ENCODE measurements at regions not wholly inside any gene's neighbourhood (a gene's known extent, or its start where the extent isn't known, plus 50 kb on each side); places are given as distances from the start of the nearest gene placed in this dataset.
A peak's percentile ranks its signal among the peaks of the same experiment; 100 is the strongest.
"Not testable (repeated sequence)": the region's sequence is repeated elsewhere in the genome, so short reads cannot be mapped to it uniquely, and the experiment has no call there.

DNA sequence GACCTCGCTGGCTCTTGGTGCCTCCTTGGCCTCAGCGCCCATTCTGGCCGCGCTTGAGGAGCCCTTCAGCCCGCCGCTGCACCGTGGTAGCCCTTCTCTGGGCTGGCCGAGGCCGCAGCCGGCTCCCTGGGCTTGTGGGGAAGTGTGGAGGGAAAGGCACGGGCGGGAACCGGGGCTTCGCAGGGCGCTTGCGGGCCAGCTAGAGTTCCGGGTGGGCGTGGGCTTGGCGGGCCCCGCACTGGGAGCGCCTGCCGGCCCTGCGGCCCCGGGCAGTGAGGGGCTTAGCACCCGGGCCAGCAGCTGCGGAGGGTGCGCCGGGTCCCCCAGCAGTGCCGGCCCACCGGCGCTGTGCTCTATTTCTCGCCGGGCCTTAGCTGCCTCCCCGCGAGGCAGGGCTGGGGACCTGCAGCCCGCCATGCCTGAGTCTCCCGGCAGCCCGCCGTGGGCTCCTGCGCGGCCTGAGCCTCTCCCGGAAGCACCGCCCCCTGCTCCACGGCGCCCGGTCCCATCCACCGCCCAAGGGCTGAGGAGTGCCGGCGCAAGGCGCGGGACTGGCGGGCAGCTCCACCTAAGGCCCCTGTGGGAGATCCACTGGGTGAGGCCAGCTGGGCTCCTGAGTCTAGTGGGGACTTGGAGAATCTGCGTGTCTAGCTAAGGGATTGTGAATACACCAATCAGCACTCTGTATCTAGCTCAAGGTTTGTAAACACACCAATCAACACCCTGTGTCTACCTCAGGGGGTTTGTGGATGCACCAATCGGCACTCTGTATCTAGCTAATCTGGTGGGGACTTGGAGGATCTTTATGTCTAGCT lies 141.1 kb downstream of the SLCO4C1 start:
- DNase-seq = not testable (repeated sequence)

GRCh38 chr5:102154291-102154690 lies 141.8 kb downstream of the SLCO4C1 start:
- DNase-seq = no peak

DNA sequence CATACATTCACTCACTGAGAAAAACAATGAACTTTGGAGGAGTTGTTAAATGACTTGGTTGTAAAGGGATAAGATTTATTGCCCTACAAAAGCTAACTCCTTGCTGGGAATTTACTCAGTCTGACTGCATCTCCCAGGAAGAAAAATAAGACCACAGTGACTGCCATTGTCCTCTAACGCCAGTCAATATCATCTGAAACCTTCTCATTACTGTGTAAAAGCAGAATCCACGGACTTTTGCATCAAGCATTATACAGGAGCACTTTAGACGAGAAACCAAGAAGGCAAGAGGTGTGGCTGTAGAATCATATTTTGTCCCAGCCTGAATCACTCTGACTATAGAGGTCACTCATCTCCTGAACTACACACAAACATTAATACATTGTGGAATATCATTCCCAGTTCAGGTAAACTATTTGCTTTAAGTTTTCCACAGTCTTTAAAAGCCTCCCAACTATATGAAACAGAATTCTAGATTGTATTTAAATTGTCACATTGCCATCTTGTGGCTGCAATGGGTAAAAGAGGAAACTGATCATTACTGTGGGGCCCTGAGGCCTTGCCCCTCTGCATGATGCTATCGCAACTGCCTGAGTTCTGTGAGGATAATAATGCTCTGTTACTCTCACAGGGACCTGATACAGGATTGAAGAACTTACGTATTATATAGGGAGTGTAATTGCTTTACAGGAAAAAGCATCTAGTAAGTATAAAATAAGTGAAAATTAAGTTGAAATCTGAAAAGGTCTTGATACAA lies 142.9 kb downstream of the SLCO4C1 start:
- peak; percentile 48 for DNase-seq

GRCh38 chr5:102139029-102139428 lies 157.1 kb downstream of the SLCO4C1 start:
- no peak for DNase-seq

DNA sequence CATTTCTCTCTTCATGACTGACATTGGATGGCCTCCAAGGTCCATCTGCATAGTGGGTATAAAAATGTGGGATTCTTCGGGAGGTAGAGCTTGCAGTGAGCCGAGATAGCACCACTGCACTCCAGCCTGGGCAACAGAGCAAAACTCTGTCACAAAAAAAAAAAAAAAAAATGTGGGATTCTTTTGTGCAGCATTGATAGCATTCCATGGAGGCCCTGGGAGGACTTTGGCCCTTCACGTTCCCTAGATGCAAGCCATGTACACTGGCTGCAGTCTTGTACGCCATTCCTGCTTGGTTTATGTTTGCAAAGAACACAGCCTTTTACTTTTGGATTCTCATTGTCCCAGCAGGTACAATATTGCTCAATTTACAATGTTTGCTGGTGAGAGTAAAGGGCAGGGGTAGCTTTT lies 157.8 kb downstream of the SLCO4C1 start:
- no peak for DNase-seq

GRCh38 chr5:102130890-102131289 lies 165.2 kb downstream of the SLCO4C1 start:
- no peak for DNase-seq

DNA sequence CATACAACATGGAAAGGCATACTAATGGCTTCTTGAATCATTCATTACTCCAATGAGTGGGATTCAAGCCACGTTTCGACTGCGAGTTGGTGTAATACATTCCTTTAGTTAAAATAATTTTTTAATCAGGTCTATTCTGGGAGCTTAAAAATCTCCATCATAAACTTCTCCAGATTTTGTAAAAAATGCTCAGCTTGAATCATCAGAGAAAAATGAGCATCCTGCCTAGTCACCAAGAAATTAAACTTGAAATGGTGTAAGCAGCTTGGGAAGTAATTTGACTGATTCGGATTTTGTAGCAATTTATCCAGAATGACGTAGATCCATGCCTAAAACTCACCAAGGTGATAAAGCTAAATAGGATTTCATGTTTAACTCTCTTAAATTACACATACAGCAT lies 165.7 kb downstream of the SLCO4C1 start:
- DNase-seq = no peak

GRCh38 chr5:102119252-102119651 lies 176.8 kb downstream of the SLCO4C1 start:
- no peak for DNase-seq

DNA sequence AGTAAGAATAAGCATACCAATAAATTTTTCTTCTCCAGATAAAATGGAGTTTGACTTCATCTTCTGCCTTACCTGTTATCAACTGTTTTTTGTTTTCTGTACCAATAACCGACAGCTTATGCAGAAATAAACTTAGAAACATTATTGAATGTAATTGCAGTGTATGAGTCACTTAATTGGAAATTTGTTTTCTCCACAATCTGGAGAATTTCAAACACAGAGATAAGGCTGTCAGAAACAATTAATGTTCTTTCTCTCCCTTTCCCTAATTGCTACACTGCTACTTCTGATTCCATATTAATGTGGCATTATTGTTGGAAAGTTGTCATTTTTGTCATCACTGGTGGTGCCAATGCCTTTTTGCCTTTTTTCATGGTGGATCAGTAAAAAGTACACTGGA lies 180.3 kb downstream of the SLCO4C1 start:
- DNase-seq = no peak

DNA sequence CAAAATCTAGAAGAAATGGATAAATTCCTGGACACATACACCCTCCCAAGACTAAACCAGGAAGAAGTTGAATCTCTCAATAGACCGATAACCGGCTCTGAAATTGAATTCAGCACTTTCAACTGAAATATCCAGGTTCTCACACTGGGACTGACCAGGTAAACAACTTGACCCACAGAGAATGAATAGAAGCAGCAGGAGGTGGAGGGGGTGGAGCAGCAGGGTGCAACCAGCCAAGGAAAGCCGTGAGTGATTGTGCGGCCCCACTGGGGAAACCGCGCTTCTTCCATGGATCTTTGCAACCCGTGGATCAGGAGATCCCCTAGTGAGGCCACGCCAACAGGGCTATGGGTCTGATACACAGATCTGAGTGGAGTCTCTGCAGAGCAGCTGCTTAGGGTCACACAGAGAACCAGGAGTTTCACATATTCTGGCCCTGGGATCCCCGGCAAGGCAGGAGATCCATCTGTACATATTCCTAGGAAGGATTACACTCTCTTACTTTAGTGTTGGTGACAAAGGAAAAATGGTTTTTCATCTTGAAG lies 181.5 kb downstream of the SLCO4C1 start:
- DNase-seq = no peak

GRCh38 chr5:102107865-102108264 lies 188.2 kb downstream of the SLCO4C1 start:
- DNase-seq = no peak

DNA sequence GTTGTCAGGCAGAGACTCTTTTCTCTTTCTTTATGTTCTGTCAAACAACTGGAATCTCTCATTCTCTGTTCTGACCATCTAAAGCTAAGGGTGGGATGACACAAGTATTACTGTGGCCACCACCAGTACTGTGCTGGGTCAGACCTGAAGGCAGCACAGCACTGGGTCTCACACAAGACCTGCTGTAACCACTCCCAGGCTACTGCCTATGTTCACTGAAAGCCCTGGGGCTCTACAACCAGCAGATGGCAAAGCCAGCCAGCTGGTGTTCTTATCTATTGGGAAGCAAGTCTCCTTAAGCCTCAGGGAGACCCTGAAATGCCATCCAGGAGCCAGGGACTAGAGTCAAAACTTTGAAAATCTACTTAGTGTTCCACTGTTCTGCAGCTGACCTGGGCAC lies 189.5 kb downstream of the SLCO4C1 start:
- no peak for DNase-seq

DNA sequence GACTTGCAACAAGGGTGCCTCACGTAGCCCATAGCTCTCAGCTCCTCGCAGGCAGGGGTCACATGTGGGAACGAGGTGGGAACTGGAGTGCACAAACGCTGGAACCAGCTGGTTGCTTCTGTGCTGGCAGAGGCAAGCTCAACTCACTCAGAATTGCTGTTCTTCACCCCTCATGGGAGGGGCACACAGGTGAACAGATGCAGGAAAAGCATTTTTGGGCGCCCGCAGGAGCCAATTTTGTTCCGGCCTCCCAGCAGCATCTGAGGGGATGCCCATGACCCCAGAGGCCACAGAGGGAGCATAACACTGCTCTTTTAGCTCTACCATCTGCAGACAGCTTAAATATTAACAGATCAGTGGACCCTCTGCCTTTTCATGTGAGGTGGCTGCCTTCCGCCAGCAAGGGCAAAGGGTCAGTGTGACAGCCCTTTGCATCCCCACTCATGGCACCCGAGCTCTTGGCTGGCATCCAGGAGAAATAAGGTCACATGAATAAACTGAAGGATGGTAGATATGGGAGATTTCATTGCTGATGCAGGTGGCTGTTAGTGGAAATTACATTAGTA lies 196.2 kb downstream of the SLCO4C1 start:
- no peak for DNase-seq

DNA sequence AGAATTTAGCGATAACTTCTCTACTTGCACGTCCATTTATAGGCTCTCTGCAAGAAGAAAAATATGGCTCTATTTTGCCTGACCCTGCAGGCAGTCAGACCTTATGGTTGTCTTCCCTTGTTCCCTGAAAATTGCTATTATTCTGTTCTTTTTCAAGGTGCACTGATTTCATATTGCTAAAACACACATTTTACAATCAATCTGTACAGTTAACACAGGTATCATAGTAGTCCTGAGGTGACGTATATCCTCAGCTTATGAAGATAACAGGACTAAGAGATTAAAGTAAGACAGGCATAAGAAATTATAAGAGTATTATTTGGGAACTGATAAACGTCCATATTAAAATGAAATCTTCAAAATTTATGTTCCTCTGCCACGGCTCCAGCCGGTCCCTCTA lies 197.0 kb downstream of the SLCO4C1 start:
- DNase-seq = not testable (repeated sequence)

DNA sequence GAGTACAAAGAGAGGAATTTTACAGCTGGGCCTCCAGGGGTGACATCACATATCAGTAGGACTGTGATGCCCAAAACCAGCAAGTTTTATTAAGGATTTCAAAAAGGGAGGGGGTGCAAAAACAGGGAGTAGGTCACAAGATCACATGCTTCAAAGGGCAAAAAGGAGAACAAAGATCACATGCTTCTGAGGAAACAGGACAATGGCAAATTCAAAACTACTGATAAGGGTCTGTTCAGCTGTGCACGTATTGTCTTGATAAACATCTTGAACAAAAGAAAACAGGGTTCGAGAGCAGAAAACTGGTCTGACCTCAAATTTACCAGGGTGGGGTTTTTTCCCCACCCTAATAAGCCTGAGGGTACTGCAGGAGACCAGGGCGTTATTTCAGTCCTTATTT lies 197.5 kb downstream of the SLCO4C1 start:
- not testable (repeated sequence) for DNase-seq

DNA sequence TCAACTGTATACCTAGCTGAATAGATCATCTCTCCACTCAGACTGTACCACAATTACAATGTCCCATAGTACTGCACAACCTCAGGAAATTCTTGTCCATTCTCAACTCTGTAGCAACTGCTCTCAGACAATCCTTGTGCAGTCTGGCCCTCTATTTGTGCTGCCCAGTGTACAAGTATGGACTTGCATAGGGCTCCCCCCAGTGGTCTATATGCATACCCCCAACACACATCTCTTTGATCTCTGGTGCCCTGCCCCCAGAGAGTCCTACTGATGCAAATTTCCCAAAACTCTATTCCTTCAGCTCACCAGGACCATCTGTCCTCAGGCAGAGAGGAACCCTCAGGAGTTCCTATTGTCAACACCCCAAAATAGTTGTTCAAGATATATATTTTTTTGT lies 205.3 kb downstream of the SLCO4C1 start:
- DNase-seq = peak; percentile 12

DNA sequence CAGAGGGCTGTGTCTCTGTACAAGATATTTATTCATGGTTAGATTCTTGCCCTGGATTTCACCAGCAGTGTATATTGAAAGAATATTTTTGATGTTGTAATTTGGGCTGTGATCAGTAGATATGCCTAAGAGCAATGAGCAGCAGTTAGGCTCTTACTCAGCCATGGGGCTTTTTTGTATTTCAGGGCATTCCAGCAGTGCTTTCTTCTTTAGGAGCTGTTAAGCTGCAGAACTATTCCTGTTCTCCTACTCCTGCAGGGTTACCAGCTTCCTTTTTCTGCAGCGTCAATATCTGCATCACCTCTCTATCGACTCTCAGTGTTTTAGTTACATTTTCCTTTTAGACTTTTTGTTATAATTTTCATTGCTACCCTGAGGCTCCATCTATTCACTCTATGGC lies 206.2 kb downstream of the SLCO4C1 start:
- DNase-seq = no peak

DNA sequence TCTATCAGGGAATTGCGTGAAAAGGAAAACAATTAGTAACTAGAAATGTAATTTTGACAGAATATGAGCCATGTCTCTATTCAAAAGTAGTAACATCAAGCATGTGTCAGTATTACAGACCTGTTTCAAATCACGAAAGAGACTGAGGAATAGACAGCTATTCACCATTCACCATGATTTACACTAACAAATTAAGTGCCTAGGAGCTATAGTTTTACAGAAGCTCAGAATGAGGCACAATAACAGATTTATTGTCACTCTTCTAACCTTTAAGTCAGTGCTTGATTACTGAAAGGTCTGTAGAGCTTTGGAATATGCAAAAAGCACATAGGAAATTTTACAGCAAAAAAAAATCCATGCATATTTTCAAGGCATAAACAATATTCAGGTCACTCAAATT lies 208.2 kb downstream of the SLCO4C1 start:
- DNase-seq = no peak

GRCh38 chr5:102080288-102080687 lies 215.8 kb downstream of the SLCO4C1 start:
- DNase-seq = no peak

- DNase-seq = no peak
Observed at GRCh38 chr5:102077920-102078319, 218.2 kb downstream of the SLCO4C1 start.

GRCh38 chr5:102069974-102070373 lies 226.1 kb downstream of the SLCO4C1 start:
- no peak for DNase-seq

GRCh38 chr5:102068870-102069269 lies 227.2 kb downstream of the SLCO4C1 start:
- DNase-seq = no peak

DNA sequence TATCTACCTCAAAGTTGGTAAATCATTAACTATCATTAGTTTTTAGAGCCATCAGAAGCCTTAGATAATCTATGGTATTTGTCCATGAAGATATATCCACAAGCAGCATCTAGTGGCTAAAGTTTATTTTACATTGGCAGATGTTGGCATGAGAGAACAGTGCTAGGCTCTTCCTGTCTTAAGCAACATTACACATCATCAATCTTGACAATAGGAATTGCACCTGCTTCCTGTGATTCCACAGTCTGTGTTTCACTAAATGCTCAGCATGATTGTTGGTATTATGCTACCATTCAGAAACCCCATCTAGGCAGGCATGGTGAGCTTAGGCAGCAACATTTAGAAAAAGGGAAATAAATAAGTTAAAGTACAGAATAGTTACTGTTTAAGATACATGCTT lies 246.6 kb downstream of the SLCO4C1 start:
- peak; percentile 74 for DNase-seq

DNA sequence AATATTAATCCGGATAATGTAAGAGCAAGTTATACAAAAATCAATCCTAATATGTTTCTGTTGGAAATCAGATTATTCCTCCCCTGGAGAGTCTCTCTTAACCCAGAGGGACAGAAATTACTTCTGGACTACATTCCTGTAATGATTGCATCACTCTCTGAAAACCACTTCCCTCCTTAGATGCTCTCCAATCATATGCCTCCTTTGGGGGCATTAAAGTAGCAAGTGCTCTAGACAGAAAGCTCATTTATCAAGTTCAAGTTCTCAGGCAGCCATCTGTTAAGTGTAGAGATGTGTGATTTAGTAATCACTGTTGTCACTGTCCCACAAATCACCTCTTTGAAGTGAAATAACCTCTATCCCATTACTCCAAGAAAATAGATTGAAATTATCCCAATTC lies 247.1 kb downstream of the SLCO4C1 start:
- DNase-seq = peak; percentile 81
